Adrenal gland (tissue), 9 donors: ENCODE measurements at regions not wholly inside any gene's neighbourhood (a gene's known extent, or its start where the extent isn't known, plus 50 kb on each side); places are given as distances from the start of the nearest gene placed in this dataset.

ENCODE experiments used
- DNase-seq, 7 donors: peaks; one replicate each; pipeline ENCODE4 v3.0.0-alpha.2; 2019 to 2020
- H3K27ac ChIP-seq, 5 donors: fragments of 200-600 bp; sonication (generic) in 4 of 5; 1 replicate in 3 of 5; 2 replicates in 2 of 5; pipeline versions ENCODE4 v1.5.1 to v1.8.0; 2016 to 2020; ENCODE audit warnings: mild to moderate bottlenecking in 1 of 5
- H3K27me3 ChIP-seq: fragments of 200-600 bp; 2 replicates; pipeline ENCODE4 v1.8.0; 2021
- H3K36me3 ChIP-seq, 2 donors: fragments of 200-600 bp; replicated peaks in 1 of 2; 1 replicate in 1 of 2; 2 replicates in 1 of 2; pipeline versions ENCODE4 v1.5.1 to v1.8.0; 2018 to 2022
- H3K4me1 ChIP-seq, 2 donors: fragments of 200-600 bp; replicated peaks in 1 of 2; 1 replicate in 1 of 2; 2 replicates in 1 of 2; pipeline versions ENCODE4 v1.5.1 to v1.8.0; 2018 to 2021
- H3K4me3 ChIP-seq, 4 donors: fragments of 200-600 bp; sonication (generic) in 3 of 4; one replicate each; pipeline ENCODE4 v1.5.1; 2016 to 2018
- H3K9me3 ChIP-seq, 3 donors: fragments of 200-600 bp; sonication (generic) in 1 of 3; replicated peaks in 1 of 3; 1 replicate in 2 of 3; 2 replicates in 1 of 3; pipeline versions ENCODE4 v1.5.1 to v1.8.0; 2016 to 2021
- POLR2A ChIP-seq, 2 donors: fragments of 450-650 bp; IDR thresholded peaks; one replicate each; pipeline ENCODE4 v1.6.1; 2017; ENCODE audit warnings: antibody characterized with exemption in 2 of 2, mild to moderate bottlenecking in 2 of 2, moderate library complexity in 1 of 2
- WGBS, 4 donors: extraction: QIAGEN DNeasy Blood & Tissue Kit in 2 of 4; methylation state at CpG; one replicate each; pipeline versions ENCODE4 v1.1.5 to v1.1.7; 2013 to 2017; 5-methylcytosine and 5-hydroxymethylcytosine counted together
- intact Hi-C, 2 donors: fragments of 100-400 bp; cut with DNase I; formaldehyde crosslinking; loops; one replicate each; pipeline versions ENCODE4 v1.14.1 to v1.15.0; 2022 to 2023
- TF ChIP-seq, protein P1 (sequence below), 6 experiments: fragments of 450-650 bp in 4 of 6; fragments of 200-600 bp in 2 of 6; sonication (generic) in 1 of 6; IDR thresholded peaks; 1 replicate in 5 of 6; 2 replicates in 1 of 6; pipeline versions ENCODE4 v1.5.1 to v1.8.0; 2016 to 2021; ENCODE audit warnings: antibody characterized with exemption in 6 of 6, mild to moderate bottlenecking in 2 of 6, moderate library complexity in 1 of 6
- donor health status: healthy with polysubstance abuse.
- donor health status: Bipolar disorder and iron deficiency.
- donor health status: DM: yes; HTN: yes; CAD: no.
- donor health status: DM: no; HTN: no; CAD: no.
- donor health status: DM: no; HTN: no; CAD: no.

DNA sequence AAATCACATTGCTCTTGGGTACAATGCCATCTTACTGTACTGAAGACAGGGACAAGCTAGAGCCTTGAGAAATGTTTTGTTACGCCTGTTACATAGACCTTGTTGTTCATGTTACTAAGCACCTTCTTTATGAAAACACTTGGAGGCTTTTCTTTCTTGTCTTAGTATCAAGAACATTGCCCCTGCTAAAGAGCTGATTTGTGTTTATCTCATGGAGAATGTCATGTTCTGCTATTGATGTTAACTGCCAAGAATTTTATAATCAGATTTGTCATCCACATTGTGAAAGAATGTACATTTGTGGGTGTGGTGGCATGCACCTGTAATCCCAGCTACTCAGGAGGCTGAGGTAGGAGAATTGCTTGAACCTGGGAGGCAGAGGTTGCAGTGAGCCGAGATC is 431.3 kb upstream of the MDFIC2 start:
- no peak for DNase-seq
- 78 to 92% (median 90%) methylated on average over 2 of the region's 2 CpGs for WGBS, 4 donors
- TF ChIP-seq, protein P1, sequence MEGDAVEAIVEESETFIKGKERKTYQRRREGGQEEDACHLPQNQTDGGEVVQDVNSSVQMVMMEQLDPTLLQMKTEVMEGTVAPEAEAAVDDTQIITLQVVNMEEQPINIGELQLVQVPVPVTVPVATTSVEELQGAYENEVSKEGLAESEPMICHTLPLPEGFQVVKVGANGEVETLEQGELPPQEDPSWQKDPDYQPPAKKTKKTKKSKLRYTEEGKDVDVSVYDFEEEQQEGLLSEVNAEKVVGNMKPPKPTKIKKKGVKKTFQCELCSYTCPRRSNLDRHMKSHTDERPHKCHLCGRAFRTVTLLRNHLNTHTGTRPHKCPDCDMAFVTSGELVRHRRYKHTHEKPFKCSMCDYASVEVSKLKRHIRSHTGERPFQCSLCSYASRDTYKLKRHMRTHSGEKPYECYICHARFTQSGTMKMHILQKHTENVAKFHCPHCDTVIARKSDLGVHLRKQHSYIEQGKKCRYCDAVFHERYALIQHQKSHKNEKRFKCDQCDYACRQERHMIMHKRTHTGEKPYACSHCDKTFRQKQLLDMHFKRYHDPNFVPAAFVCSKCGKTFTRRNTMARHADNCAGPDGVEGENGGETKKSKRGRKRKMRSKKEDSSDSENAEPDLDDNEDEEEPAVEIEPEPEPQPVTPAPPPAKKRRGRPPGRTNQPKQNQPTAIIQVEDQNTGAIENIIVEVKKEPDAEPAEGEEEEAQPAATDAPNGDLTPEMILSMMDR (IDR thresholded peaks at IDR 0.05): no peak
- TF ChIP-seq POLR2A (IDR thresholded peaks at IDR 0.05): no peak
- Histone ChIP-seq H3K36me3 (no peaks in the 10 kb centered on the region), H3K27ac (no peak overlapping the region), H3K4me1 (no peaks in the 10 kb centered on the region), H3K9me3 (no peaks in the 10 kb centered on the region), H3K27me3 (no peaks in the 10 kb centered on the region), H3K4me3 (no peak overlapping the region)
- intact Hi-C loops: no loop called here

DNA sequence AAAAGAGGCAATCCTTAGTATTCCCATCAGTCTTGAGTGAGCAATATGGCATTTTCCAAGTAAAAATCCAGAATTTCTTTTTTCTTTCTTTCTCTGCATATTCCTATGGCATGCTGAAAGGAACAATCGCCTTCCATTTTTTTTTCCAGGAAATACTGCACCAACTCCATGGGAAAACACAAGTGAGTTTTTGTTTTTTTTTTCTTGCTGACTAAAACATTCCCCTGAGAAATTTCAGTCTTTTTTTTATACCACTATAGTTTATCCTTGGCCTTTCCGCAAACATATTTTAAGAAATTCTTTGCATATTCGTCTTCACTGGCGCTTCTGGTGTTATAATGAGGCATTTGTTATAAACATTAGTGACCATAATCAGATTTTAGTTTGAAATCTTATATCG is 429.6 kb upstream of the MDFIC2 start:
- TF ChIP-seq POLR2A (IDR thresholded peaks at IDR 0.05): no peak
- TF ChIP-seq, protein P1 (IDR thresholded peaks at IDR 0.05): no peak
- WGBS, 4 donors: 64 to 71% (median 70%) methylated on average over 5 of the region's 5 CpGs
- no peak for DNase-seq

DNA sequence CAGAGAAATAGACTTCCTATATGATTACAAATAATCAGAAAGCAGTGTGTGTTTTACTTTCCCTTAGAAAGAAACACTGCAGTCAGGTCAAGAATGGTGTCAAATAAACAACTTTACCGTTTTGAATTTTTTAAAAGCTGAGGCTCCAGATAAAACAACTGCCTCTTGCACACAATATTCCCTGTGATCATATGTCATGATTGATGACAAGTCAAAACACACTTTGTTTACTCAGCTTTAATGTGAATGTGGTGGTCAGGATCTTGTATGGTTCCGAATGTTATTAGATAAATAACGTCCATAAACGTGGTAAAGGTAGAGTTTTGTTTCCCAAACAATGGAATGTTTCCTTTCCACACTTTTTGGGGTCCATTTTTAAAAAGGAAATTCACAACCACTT is 428.4 kb upstream of the MDFIC2 start:
- H3K27me3 ChIP-seq: no peaks in the 10 kb centered on the region
- TF ChIP-seq, protein P1 (IDR thresholded peaks at IDR 0.05): no peak
- no peak for TF ChIP-seq POLR2A (IDR thresholded peaks at IDR 0.05)
- no peak for DNase-seq
- H3K4me3 ChIP-seq: no peak overlapping the region
- WGBS, 4 donors: 51 to 54% (median 53%) methylated on average over 4 of the region's 4 CpGs
- intact Hi-C loops: no loop called here
- H3K4me1 ChIP-seq: no peaks in the 10 kb centered on the region
- no peak overlapping the region for H3K27ac ChIP-seq
- no peaks in the 10 kb centered on the region for H3K36me3 ChIP-seq
- H3K9me3 ChIP-seq: no peaks in the 10 kb centered on the region

More for the DNA sequence above, 429.6 kb upstream of the MDFIC2 start:
- no peaks in the 10 kb centered on the region for H3K4me1 ChIP-seq
- H3K36me3 ChIP-seq: no peaks in the 10 kb centered on the region
- no peaks in the 10 kb centered on the region for H3K9me3 ChIP-seq
- no peak overlapping the region for H3K4me3 ChIP-seq
- no peak overlapping the region for H3K27ac ChIP-seq
- intact Hi-C loops: no loop called here
- no peaks in the 10 kb centered on the region for H3K27me3 ChIP-seq

DNA sequence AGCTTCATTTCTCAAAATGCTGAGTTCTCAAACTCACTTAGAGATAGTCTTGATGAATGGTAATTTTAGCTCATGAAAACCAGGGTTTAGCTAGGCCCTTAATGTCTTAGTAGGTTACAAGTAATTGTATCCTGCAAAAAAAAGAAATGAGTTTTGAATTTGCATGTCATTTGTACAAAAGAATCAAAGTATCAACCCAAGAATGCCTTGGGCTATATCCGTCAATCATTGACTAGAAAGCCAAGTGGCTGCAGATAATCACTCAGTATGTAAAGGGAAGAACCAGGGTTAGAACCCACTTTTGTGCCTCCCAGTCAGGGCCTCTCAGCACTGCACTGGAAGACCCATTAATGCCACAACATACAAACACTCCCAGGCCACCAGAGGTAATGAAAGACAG is 427.6 kb upstream of the MDFIC2 start:
- 85 to 100% (median 91%) methylated on average over 1 of the region's 1 CpG for WGBS, 4 donors
- no peaks in the 10 kb centered on the region for H3K9me3 ChIP-seq
- TF ChIP-seq POLR2A (IDR thresholded peaks at IDR 0.05): no peak
- TF ChIP-seq, protein P1 (IDR thresholded peaks at IDR 0.05): no peak

More for the DNA sequence above, 427.6 kb upstream of the MDFIC2 start:
- Histone ChIP-seq H3K27me3 (no peaks in the 10 kb centered on the region), H3K4me1 (no peaks in the 10 kb centered on the region), H3K4me3 (no peak overlapping the region), H3K36me3 (no peaks in the 10 kb centered on the region), H3K27ac (no peak overlapping the region)
- no peak for DNase-seq
- intact Hi-C loops: no loop called here
